Mesenchymal stem cell (in vitro differentiated cells and primary cell): ENCODE measurements at regions not wholly inside any gene's neighbourhood (a gene's known extent, or its start where the extent isn't known, plus 50 kb on each side); places are given as distances from the start of the nearest gene placed in this dataset.

ENCODE experiments used
- DNase-seq: peaks from one replicate; pipeline ENCODE4 v3.0.0-alpha.2; 2013
- H2AFZ ChIP-seq: one replicate; pipeline ENCODE4 v1.6.1; 2013; ENCODE audit warnings: low read depth, mild to moderate bottlenecking, control low read depth, inconsistent platforms, low read length, moderate library complexity
- H2AK5ac ChIP-seq: 2 replicates; pipeline ENCODE4 v1.6.1; 2013; ENCODE audit warnings: low read length, moderate library complexity, mild to moderate bottlenecking, inconsistent platforms; ENCODE audit not compliant: severe bottlenecking
- H2BK120ac ChIP-seq: one replicate; pipeline ENCODE4 v1.6.1; 2013; ENCODE audit warnings: low read depth, mild to moderate bottlenecking, inconsistent platforms, low read length, moderate library complexity
- H2BK12ac ChIP-seq, 2 experiments: one replicate each; pipeline ENCODE4 v1.6.1; 2013; ENCODE audit warnings: inconsistent platforms in 2 of 2, low read length in 2 of 2, mild to moderate bottlenecking in 2 of 2, moderate library complexity in 2 of 2, control low read depth in 1 of 2
- H2BK15ac ChIP-seq: one replicate; pipeline ENCODE4 v1.6.1; 2013; ENCODE audit warnings: mild to moderate bottlenecking, low read depth, inconsistent platforms; ENCODE audit not compliant: poor library complexity, severe bottlenecking
- H2BK5ac ChIP-seq: 2 replicates; pipeline ENCODE4 v1.6.1; 2013; ENCODE audit warnings: low read depth, mild to moderate bottlenecking, low read length, control low read depth, inconsistent platforms; ENCODE audit not compliant: poor library complexity, severe bottlenecking
- H3K14ac ChIP-seq, 2 experiments: one replicate each; pipeline ENCODE4 v1.6.1; 2013; ENCODE audit warnings: inconsistent platforms in 2 of 2, low read length in 2 of 2, control low read depth in 1 of 2, mild to moderate bottlenecking in 1 of 2, moderate library complexity in 1 of 2
- H3K18ac ChIP-seq, 2 experiments: one replicate each; pipeline ENCODE4 v1.6.1; 2013; ENCODE audit warnings: inconsistent platforms in 2 of 2, low read length in 2 of 2, control low read depth in 1 of 2, low read depth in 1 of 2, mild to moderate bottlenecking in 1 of 2
- H3K23ac ChIP-seq, 2 experiments: one replicate each; pipeline ENCODE4 v1.6.1; 2013; ENCODE audit warnings: inconsistent platforms in 2 of 2, low read length in 2 of 2, mild to moderate bottlenecking in 2 of 2, moderate library complexity in 2 of 2, control low read depth in 1 of 2
- H3K27ac ChIP-seq: 2 replicates; pipeline ENCODE4 v1.5.1; 2013; ENCODE audit warnings: mild to moderate bottlenecking, moderate library complexity, low read length, control low read depth, inconsistent platforms; ENCODE audit not compliant: poor library complexity, severe bottlenecking
- H3K27me3 ChIP-seq, 2 experiments: 2 replicates each; pipeline versions ENCODE4 v1.6.1 to v1.7.0; 2013; ENCODE audit warnings: low read length in 2 of 2, mild to moderate bottlenecking in 2 of 2, moderate library complexity in 2 of 2, control low read depth in 1 of 2, inconsistent platforms in 1 of 2; ENCODE audit not compliant: control insufficient read depth in 1 of 2, insufficient read depth in 1 of 2
- H3K36me3 ChIP-seq, 2 experiments: 2 replicates each; pipeline versions ENCODE4 v1.6.1 to v1.7.0; 2013; ENCODE audit warnings: low read length in 2 of 2, control low read depth in 1 of 2, inconsistent platforms in 1 of 2, low read depth in 1 of 2, mild to moderate bottlenecking in 1 of 2; ENCODE audit not compliant: insufficient read depth in 2 of 2, control insufficient read depth in 1 of 2
- H3K4ac ChIP-seq, 2 experiments: one replicate each; pipeline ENCODE4 v1.6.1; 2013; ENCODE audit warnings: inconsistent platforms in 2 of 2, low read length in 2 of 2, mild to moderate bottlenecking in 2 of 2, moderate library complexity in 2 of 2, control low read depth in 1 of 2, low read depth in 1 of 2
- H3K4me1 ChIP-seq: 2 replicates; pipeline ENCODE4 v1.6.1; 2013; ENCODE audit warnings: low read depth, low read length, control low read depth; ENCODE audit not compliant: control insufficient read depth, insufficient read depth
- H3K4me2 ChIP-seq: 2 replicates; pipeline ENCODE4 v1.6.1; 2013; ENCODE audit warnings: low read length, mild to moderate bottlenecking, inconsistent platforms; ENCODE audit not compliant: poor library complexity, severe bottlenecking
- H3K4me3 ChIP-seq, 2 experiments: 2 replicates each; pipeline versions ENCODE4 v1.5.1 to v1.7.0; 2013; ENCODE audit warnings: low read length in 2 of 2, mild to moderate bottlenecking in 2 of 2, control low read depth in 1 of 2, low read depth in 1 of 2; ENCODE audit not compliant: insufficient read depth in 1 of 2
- H3K79me1 ChIP-seq: replicated peaks from 2 replicates; pipeline ENCODE4 v1.6.1; 2013; ENCODE audit warnings: mild to moderate bottlenecking, control low read depth, low read length, inconsistent platforms; ENCODE audit not compliant: poor library complexity, severe bottlenecking
- H3K9ac ChIP-seq: 2 replicates; pipeline ENCODE4 v1.7.0; 2013; ENCODE audit warnings: mild to moderate bottlenecking, low read length, moderate library complexity
- H3K9me3 ChIP-seq: 2 replicates; pipeline ENCODE4 v1.7.0; 2013; ENCODE audit warnings: mild to moderate bottlenecking, low read length; ENCODE audit not compliant: control insufficient read depth
- H4K8ac ChIP-seq: one replicate; pipeline ENCODE4 v1.6.1; 2013; ENCODE audit warnings: inconsistent platforms, mild to moderate bottlenecking, low read length, moderate library complexity
- H4K91ac ChIP-seq: one replicate; pipeline ENCODE4 v1.6.1; 2013; ENCODE audit warnings: mild to moderate bottlenecking, low read length, inconsistent platforms
- WGBS: methylation state at CpG from one replicate; pipeline ENCODE4 v1.1.7; 2013; ENCODE audit warnings: mixed read lengths; 5-methylcytosine and 5-hydroxymethylcytosine counted together

DNA sequence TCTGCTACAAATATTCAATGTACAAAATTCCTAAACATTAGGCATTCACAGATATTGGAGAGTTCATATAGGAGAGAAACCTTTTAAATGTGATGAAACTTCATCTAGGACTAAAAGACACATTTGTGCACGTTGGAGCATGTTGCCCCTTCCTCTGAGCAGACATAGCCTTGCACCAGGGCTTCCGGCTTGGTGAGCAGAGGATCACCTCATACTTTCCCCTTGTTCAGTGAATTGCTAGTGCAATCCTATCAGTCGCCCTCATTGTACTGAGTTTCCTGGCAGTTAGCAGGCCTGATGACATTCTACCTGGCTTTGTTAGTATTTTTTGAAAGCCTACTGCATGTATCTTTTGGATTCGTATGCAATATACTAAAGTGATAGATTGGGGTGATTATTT is 466.2 kb downstream of the SPRY1 start:
- no peak overlapping the region for H2BK15ac ChIP-seq
- no peak overlapping the region for H2BK120ac ChIP-seq
- no peak overlapping the region for H2AFZ ChIP-seq
- H3K27me3 ChIP-seq: no peaks in the 10 kb centered on the region
- H4K91ac ChIP-seq: peak overlapping the region; percentile 65
- H3K18ac ChIP-seq: peak overlapping the region; percentile 13 to 71
- H2AK5ac ChIP-seq: peak overlapping the region; percentile 13
- H3K23ac ChIP-seq: no peak overlapping the region
- no peak overlapping the region for H4K8ac ChIP-seq
- no peak overlapping the region for H3K4me2 ChIP-seq
- H2BK12ac ChIP-seq: peak overlapping the region; percentile 37 to 87
- no peak for DNase-seq
- H3K79me1 ChIP-seq: no peaks in the 10 kb centered on the region
- 94% methylated on average over 3 of the region's 4 CpGs for WGBS
- no peak overlapping the region for H3K4ac ChIP-seq
- H3K36me3 ChIP-seq: no peaks in the 10 kb centered on the region
- peaks cover 3% of the 10 kb centered on the region for H3K4me1 ChIP-seq
- no peak overlapping the region for H3K4me3 ChIP-seq
- H3K9me3 ChIP-seq: peaks cover 4% of the 10 kb centered on the region
- H2BK5ac ChIP-seq: no peak overlapping the region
- H3K14ac ChIP-seq: no peak overlapping the region
- no peak overlapping the region for H3K9ac ChIP-seq
- H3K27ac ChIP-seq: no peak overlapping the region

DNA sequence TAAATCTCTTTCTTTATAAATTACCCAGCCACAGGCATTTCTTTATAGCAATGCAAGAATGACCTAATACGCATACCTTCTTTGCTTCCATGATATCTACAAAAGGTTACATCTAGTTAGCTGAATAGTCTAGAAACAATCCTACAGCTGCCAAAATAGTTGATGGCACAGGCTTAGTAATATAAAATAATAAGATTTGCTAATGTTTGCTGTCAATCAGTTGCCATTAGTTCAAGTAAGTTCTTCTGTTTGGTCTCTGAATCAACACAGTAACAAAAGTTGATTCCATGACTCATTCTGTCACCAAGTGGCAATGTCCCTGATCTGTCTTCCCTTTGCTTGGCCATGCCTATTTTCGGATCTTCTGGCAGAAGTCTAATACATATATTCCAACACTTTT is 470.2 kb downstream of the SPRY1 start:
- no peaks in the 10 kb centered on the region for H3K79me1 ChIP-seq
- H3K27ac ChIP-seq: no peak overlapping the region
- H3K36me3 ChIP-seq: no peaks in the 10 kb centered on the region
- H3K27me3 ChIP-seq: no peaks in the 10 kb centered on the region
- H3K9me3 ChIP-seq: peaks cover 8% of the 10 kb centered on the region
- no peak overlapping the region for H3K9ac ChIP-seq
- H3K14ac ChIP-seq: no peak overlapping the region
- H3K23ac ChIP-seq: no peak overlapping the region
- no peak overlapping the region for H2AK5ac ChIP-seq
- H2BK5ac ChIP-seq: no peak overlapping the region
- H4K8ac ChIP-seq: no peak overlapping the region
- WGBS: 97% methylated on average over 2 of the region's 2 CpGs
- peaks cover 4% of the 10 kb centered on the region for H3K4me1 ChIP-seq
- H3K4me3 ChIP-seq: no peak overlapping the region
- H3K4ac ChIP-seq: no peak overlapping the region
- no peak overlapping the region for H2BK12ac ChIP-seq
- H3K4me2 ChIP-seq: no peak overlapping the region
- no peak overlapping the region for H3K18ac ChIP-seq
- no peak overlapping the region for H4K91ac ChIP-seq
- no peak overlapping the region for H2BK120ac ChIP-seq
- DNase-seq: no peak
- no peak overlapping the region for H2AFZ ChIP-seq
- H2BK15ac ChIP-seq: no peak overlapping the region

DNA sequence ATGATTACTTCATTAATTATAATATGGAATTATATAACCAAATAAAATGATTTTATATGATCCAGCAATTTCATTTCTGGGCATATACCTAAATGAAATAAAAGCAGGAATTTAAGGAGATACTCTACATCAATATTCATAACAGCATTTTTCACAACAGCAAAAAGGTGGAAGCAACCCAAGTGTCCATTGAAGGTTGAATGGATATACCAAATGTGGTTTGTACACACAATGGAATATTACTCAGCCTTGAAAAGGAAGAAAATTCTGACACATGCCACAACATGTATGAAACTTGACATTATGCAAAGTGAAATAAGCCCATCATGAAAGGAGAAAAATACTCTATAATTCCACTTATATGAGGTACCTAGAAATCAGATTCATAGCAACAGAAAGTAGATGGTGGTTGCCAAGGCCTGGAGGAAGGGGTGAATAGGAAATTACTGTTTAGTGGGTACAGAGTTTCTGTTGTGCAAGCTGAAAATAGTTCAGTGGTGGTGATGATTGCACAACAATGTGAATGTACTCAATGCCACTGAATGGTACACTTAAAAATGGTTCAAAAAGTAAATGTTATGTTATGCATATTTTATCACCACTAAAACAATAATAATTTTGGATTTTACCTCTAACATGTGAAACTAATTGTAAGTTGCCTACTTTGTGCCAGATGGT is 471.5 kb downstream of the SPRY1 start:
- Histone ChIP-seq H3K23ac (no peak overlapping the region), H3K79me1 (no peaks in the 10 kb centered on the region), H2AK5ac (no peak overlapping the region), H2BK12ac (no peak overlapping the region), H3K14ac (no peak overlapping the region), H3K4me1 (peaks cover 4% of the 10 kb centered on the region), H4K91ac (no peak overlapping the region), H3K9ac (no peak overlapping the region), H2BK15ac (no peak overlapping the region), H3K9me3 (peaks cover 8% of the 10 kb centered on the region), H2AFZ (no peak overlapping the region), H3K36me3 (no peaks in the 10 kb centered on the region), H3K4me3 (no peak overlapping the region), H3K4me2 (no peak overlapping the region), H2BK5ac (no peak overlapping the region), H4K8ac (no peak overlapping the region), H3K27me3 (no peaks in the 10 kb centered on the region), H3K18ac (no peak overlapping the region), H2BK120ac (no peak overlapping the region), H3K27ac (no peak overlapping the region), H3K4ac (no peak overlapping the region)
- no peak for DNase-seq

DNA sequence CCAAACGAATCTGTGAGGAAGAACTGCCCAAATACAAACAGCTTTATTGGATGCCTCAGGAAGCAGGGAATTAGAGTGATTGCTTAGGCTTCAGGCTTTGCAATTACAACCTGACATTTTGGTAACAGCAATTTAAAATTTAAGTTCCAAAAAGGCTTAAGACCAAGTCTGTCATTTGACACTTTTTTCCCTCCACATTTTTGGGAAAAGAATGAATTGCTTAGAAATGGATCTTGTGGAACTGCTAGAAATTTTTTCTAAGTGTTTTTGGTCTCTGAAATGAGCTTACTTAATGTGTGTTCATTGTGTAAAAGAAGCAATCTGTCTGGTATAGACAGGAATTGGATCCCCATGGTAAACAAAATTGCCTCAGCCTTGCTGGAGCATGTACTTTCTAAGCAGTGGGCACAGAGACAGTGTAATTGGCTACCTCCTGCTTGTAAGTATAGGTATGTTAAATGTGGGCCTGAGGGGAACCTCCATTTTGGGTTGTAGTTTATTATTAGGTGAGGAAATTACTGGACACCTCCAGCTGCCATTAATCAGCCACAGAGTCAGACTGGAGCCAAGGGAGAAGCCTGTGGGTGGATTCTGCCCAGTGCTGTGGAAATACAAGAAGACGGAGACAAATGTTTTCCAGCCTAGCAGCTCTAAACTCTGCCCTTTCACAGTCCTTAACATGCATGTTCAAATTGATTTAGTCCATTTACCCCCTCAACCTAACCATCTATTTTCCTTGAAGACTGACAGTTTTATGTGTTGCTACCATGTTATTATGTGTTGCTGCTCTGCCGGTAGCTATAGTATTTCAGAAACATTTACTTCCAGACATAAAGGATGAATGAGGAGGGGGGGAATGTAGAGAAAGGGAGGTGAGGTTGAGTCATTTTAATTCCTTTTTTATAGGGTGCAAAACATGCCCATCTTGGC is 473.0 kb downstream of the SPRY1 start:
- H3K4me2 ChIP-seq: no peak overlapping the region
- H3K9me3 ChIP-seq: peaks cover 8% of the 10 kb centered on the region

More for the DNA sequence above, 473.0 kb downstream of the SPRY1 start:
- WGBS: 94% methylated on average over 2 of the region's 3 CpGs
- no peaks in the 10 kb centered on the region for H3K36me3 ChIP-seq
- no peak overlapping the region for H3K9ac ChIP-seq
- peak overlapping the region; percentile 5 for H2BK5ac ChIP-seq
- H2BK12ac ChIP-seq: peak overlapping the region; percentile 65 to 66
- H3K4me1 ChIP-seq: peaks cover 2% of the 10 kb centered on the region
- no peak for DNase-seq
- H3K18ac ChIP-seq: peak overlapping the region; percentile 35 to 49
- H3K4ac ChIP-seq: peak overlapping the region in 1 of 2 experiments; percentile 4
- no peaks in the 10 kb centered on the region for H3K79me1 ChIP-seq
- H3K14ac ChIP-seq: no peak overlapping the region
- H2BK15ac ChIP-seq: no peak overlapping the region
- no peak overlapping the region for H3K23ac ChIP-seq
- H2BK120ac ChIP-seq: peak overlapping the region; percentile 73
- no peak overlapping the region for H4K8ac ChIP-seq
- H3K27me3 ChIP-seq: no peaks in the 10 kb centered on the region
- peak overlapping the region; percentile 48 for H2AFZ ChIP-seq
- H2AK5ac ChIP-seq: peak overlapping the region; percentile 38
- H4K91ac ChIP-seq: peak overlapping the region; percentile 68
- no peak overlapping the region for H3K4me3 ChIP-seq
- no peak overlapping the region for H3K27ac ChIP-seq
